ENCODE measurements at regions not wholly inside any gene's neighbourhood (a gene's known extent, or its start where the extent isn't known, plus 50 kb on each side); places are given as distances from the start of the nearest gene placed in this dataset.

- peak in 2 of 4 donors; percentile 29 to 73 for DNase-seq
- intact Hi-C loops (cut with DNase I), result loop anchor here in 1 of 2 donors (10.0 kb wide), 1 partner anchor 272 kb away; no protein-coding TSS in a partner anchor
These were observed 93.1 kb upstream of the FGF3 start for GRCh38 chr11:69912161-69912910.

GRCh38 chr11:69912911-69913451 lies 93.8 kb upstream of the FGF3 start:
- no peak overlapping the region for H3K4me3 ChIP-seq
- H3K27me3 ChIP-seq, result peaks cover 0 to 79% of the 10 kb centered on the region in 2 donors
- H3K27ac ChIP-seq, result no peak overlapping the region
- ATAC-seq (no peak), DNase-seq (no peak)
- intact Hi-C loops (cut with DNase I), result loop anchor here in 1 of 2 donors (10.0 kb wide), 1 partner anchor 272 kb away; no protein-coding TSS in a partner anchor
- H3K9me3 ChIP-seq, result no peaks in the 10 kb centered on the region
- H3K4me1 ChIP-seq, result peaks cover 0 to 9% of the 10 kb centered on the region in 2 donors
- TF ChIP-seq CTCF (IDR thresholded peaks at IDR 0.05), result no peak
- no peaks in the 10 kb centered on the region for H3K36me3 ChIP-seq

More at GRCh38 chr11:69912161-69912910, 93.1 kb upstream of the FGF3 start:
- Histone ChIP-seq H3K27ac (no peak overlapping the region), H3K4me1 (peaks cover 0 to 9% of the 10 kb centered on the region in 2 donors), H3K9me3 (no peaks in the 10 kb centered on the region), H3K36me3 (no peaks in the 10 kb centered on the region), H3K27me3 (peaks cover 0 to 85% of the 10 kb centered on the region in 2 donors), H3K4me3 (no peak overlapping the region)
- ATAC-seq, result no peak
- TF ChIP-seq CTCF (IDR thresholded peaks at IDR 0.05), result no peak

GRCh38 chr11:69913591-69914285 lies 94.5 kb upstream of the FGF3 start:
- intact Hi-C loops (cut with DNase I), result loop anchor here in 1 of 2 donors (10.0 kb wide), 1 partner anchor 271 kb away; no protein-coding TSS in a partner anchor
- peak in 1 of 4 donors; percentile 47 for DNase-seq
- no peaks in the 10 kb centered on the region for H3K36me3 ChIP-seq
- ATAC-seq, result no peak
- no peak overlapping the region for H3K27ac ChIP-seq
- H3K27me3 ChIP-seq, result peaks cover 0 to 82% of the 10 kb centered on the region in 2 donors
- no peaks in the 10 kb centered on the region for H3K9me3 ChIP-seq
- no peak for TF ChIP-seq CTCF (IDR thresholded peaks at IDR 0.05)
- H3K4me3 ChIP-seq, result no peak overlapping the region
- H3K4me1 ChIP-seq, result peaks cover 0 to 12% of the 10 kb centered on the region in 2 donors

GRCh38 chr11:69914286-69915150 lies 95.3 kb upstream of the FGF3 start:
- intact Hi-C loops (cut with DNase I), result loop anchor here (5.0 to 10.0 kb wide), 2 partner anchors 270 to 278 kb away; no protein-coding TSS in a partner anchor
- H3K27me3 ChIP-seq, result peaks cover 0 to 82% of the 10 kb centered on the region in 2 donors
- no peaks in the 10 kb centered on the region for H3K9me3 ChIP-seq
- H3K36me3 ChIP-seq, result no peaks in the 10 kb centered on the region
- H3K27ac ChIP-seq, result no peak overlapping the region
- peak in 1 of 4 donors; percentile 61 for DNase-seq
- H3K4me3 ChIP-seq, result no peak overlapping the region
- H3K4me1 ChIP-seq, result peaks cover 0 to 17% of the 10 kb centered on the region in 2 donors
- no peak for TF ChIP-seq CTCF (IDR thresholded peaks at IDR 0.05)
- no peak for ATAC-seq

All from left lung (tissue), 4 donors.